Activated CD4-positive, alpha-beta T cell treated with anti-CD3 and anti-CD28 coated beads for 48 hours (primary cell): ENCODE measurements at regions not wholly inside any gene's neighbourhood (a gene's known extent, or its start where the extent isn't known, plus 50 kb on each side); places are given as distances from the start of the nearest gene placed in this dataset.
"Not testable (repeated sequence)": the region's sequence is repeated elsewhere in the genome, so short reads cannot be mapped to it uniquely, and the experiment has no call there.

Experiments
- DNase-seq: peaks from one replicate; pipeline ENCODE4 v3.0.0-alpha.2; 2020

DNA sequence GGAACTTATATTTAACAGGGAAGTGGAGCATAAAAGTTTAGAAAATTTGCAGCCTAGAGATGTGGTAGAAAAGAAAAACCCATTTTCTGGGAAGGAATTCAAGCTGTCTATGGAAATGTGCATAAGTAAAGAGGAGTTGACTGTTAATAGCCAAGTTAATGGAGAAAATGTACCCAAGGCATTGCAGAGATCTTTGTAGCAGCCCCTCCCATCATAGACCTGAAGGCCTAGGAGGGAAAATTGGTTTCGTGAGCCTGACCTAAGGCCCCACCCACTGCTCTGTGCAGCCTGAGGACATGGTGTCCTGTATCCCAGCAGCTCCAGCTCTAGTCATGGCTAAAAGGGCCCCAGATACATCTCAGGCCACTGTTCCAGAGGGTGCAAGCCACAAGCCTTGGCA lies 772.4 kb upstream of the RIOK2 start:
- no peak for DNase-seq

GRCh38 chr5:97967292-97967691 lies 784.2 kb upstream of the RIOK2 start:
- DNase-seq: no peak

- no peak for DNase-seq
These were observed 785.3 kb upstream of the RIOK2 start for GRCh38 chr5:97968346-97968745.

- no peak for DNase-seq
These were observed 793.7 kb upstream of the RGMB start for GRCh38 chr5:97979740-97980139.

- DNase-seq: no peak
These were observed 793.2 kb upstream of the RGMB start for GRCh38 chr5:97980291-97980690.

DNA sequence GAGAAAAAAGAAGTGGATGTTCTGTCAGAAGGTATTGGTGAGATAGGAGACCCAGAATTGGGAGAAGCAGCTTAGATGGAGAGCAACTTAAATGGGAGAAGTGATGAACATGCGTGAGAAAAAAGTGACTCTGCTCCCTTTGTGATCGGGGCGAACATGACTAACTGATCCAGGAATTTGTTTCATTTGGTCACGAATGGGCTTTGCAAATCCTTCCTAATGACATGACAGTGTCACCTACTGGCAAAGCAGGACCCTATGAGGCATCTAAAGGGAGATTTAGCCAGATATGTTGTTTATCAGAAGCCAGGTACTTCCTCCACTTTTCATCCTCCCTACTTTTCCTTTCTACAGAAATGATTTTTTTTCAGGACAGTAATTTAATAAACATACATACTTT lies 787.4 kb upstream of the RGMB start:
- no peak for DNase-seq

DNA sequence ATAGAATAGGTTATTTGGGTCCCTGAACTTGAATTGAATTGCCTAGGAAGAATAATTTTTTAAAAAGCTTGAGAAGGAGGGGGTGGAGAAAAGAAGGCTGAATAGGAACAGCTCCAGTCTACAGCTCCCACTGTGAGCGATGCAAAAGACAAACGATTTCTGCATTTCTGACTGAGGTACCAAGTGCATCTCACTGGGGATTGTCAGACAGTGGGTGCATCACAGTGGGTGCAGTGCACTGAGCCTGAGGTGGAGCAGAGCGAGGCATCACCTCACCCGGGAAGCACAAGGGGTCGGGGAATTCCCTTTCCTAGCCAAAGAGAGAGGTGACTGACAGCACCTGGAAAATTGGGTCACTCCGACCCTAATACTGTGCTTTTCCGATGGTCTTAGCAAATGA lies 782.2 kb upstream of the RGMB start:
- no peak for DNase-seq

- no peak for DNase-seq
These were observed 774.5 kb upstream of the RGMB start for GRCh38 chr5:97998941-97999340.

- DNase-seq: no peak
These were observed 769.0 kb upstream of the RGMB start for GRCh38 chr5:98004463-98004862.

- DNase-seq: no peak
These were observed 756.7 kb upstream of the RGMB start for GRCh38 chr5:98016771-98017170.

DNA sequence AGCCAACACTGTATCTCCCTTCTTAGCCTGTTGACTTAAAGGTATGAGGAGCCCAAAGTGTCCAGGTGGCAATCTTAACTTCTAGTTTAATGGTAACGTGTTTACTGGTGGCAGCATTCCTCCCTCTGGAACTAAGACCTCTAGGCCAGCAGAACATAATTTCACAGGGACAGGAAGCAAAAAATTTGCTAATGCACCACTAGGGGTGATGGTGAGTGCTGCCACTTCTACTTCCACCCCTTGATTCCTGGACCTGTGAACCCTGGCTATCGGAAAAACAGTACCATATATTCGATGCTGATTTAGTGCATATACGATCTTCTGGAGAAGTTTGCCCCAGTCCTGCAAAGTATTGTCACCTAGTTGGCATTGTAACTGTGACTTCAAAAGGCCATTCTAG lies 743.2 kb upstream of the RGMB start:
- not testable (repeated sequence) for DNase-seq

DNA sequence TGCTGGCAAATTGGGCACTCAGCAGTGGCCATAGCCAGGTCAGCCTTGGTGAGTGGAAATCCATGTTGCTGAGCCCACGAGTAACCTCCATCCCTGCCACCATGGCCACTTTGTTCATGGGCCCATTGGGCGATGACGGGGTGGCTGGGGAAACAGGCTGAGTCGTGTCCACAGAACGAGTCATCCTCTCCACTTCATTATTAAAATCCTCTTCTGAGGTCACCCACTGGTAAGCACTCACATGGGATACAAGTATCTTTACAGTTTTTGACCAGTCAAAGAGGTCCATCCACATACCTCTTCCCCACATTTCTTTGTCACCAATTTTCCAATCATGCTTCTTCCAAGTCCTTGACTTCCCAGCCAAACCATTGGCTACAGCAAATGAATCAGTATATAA lies 742.4 kb upstream of the RGMB start:
- not testable (repeated sequence) for DNase-seq

DNA sequence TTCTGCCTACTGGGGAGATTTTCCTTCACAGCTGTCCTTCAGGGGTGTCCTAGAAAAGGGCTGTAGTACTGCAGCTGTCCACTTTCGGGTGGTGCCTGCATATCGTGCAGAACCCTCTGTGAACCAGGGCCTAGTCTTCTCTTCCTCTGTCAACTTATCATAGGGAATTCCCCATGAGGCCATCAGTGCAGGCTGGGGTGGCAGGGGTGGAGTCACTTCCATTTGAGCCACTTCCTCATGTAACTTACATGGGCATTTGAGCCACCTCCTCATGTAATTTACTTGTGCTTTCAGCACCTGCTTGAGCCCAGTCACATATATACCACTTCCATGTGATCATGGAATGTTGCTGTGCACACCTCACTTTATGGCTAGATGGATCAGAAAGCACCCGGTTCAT lies 742.0 kb upstream of the RGMB start:
- no peak for DNase-seq

GRCh38 chr5:98031926-98032325 lies 741.5 kb upstream of the RGMB start:
- DNase-seq: no peak

DNA sequence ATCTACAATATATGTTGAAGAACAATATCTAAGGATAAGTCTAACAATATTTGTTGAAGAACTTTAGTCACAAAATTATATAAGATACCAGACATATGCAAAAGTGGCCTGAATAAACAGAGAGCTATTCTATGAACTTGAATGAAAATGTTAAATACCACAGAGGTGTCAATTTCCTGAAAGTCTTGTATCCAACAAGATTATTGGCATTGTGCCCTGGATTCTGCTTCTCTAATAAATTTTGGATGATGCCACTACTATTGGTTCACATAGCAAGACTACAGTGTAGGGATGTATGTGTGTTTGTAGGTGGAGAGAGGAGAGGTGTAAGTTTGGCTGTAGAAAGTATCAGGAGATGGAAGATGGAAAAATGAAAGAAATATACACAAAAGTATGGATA lies 731.8 kb upstream of the RGMB start:
- no peak for DNase-seq

DNA sequence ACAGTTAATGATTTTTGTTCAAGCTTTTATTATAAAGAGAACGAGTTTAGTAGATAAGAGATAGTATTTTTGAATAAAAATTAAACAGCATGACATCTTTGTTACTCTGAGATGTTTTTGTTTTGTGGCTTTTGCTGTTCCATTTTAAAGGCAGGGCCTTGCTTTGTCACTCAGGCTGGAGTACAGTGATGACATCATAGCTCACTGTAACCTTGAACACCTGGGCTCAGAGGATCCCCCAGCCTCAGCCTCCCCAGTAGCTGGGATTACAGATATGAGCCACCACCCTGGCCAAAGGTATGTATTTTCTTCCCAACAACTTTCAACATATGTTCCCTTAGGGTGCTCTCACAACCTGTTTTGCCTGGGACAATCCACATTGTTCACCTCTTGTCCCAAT lies 730.9 kb upstream of the RGMB start:
- DNase-seq: no peak

DNA sequence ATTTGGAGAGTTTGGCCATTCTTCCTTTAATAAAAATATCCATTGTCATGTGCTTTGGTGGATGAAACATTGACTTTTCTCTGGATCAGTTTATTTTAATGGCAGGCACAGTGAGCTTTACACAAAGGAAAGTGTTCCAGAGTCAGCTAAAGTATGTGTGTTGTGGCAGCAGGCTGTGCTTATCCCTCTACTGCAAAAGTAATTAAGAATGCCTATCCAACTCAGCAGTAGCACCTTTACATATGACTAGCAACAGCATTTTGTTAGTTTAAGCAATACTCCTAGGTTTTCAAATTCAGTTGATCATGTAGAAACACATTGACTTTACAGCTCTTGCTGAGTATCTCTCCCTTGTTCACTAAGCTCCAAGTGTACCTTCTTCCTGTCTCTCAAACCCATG lies 730.5 kb upstream of the RGMB start:
- DNase-seq: no peak

DNA sequence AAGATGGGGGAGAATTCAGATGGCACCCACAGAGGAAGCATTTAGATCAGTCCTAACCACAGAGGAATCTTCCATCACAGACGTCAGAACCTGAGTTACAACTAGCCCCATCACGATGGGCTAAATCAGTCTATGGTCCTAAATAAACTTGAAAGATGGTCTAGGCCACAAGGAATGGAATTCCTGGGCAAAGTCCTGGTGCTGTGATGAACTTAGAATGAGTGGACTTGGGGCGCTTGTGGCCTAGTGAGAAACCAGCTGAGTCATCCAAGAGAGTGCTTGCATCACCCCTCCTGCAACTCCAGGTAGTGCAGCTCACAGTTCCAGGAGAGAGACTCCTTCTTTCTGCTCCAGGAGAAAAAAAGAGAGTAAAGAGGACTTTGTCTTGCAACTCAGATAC lies 722.9 kb upstream of the RGMB start:
- DNase-seq: no peak

GRCh38 chr5:98053170-98053569 lies 720.3 kb upstream of the RGMB start:
- no peak for DNase-seq

- DNase-seq: no peak
These were observed 713.3 kb upstream of the RGMB start for GRCh38 chr5:98060148-98060547.

DNA sequence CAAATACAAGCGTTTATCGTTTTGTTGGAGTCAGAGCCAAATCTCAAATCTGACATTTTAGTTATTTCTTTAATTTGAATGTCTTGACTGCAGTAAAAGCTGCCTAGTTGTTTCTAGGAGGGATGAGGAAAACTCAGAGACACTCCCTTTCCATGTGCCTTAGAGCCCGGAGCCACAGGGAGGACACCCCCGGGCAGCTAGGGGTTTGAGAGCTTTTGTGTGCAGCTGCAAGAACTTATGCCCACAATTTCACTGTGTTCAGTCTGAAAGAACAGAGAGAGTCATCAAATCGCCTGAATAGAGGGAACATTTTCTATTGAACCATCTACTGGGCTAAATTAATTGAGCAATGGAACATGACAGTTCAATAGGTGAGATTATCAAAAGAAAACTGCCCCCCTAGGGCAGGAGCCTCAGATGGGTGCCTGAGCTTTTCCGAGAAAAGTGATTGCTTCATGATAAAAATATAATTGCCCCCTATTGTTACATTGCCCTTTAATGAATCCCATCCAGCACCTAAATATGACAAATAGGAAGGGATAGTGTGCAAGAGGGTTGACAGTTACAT lies 709.3 kb upstream of the RGMB start:
- no peak for DNase-seq

DNA sequence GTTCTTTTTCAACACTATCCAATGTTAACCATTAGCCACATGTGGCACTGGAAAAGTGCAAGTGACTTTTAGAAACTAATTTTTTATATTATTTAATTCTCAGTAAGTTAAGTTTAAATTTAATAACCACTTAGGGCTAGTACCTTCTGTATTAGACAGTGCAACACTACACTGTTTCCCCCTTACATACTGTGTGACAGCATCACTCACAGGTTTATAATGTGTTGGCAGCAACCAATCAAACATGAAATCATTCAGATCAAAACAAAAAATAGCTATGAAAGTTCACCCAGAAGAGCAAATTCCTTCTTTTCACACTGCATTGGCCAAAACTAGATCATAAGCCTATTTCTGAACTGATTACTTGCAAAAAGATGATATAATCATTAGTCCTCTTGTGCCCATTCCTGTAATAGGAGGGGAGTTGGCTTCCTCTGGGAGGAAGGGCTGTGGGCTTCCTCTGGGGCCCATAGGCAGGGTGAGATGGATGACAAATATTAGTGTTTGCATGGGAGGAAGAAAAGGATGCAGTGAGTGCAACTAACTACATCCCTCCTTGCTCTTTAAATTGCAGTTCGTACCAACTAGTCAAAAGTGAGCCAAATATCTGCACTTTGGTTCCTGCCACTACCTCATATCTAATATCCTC lies 708.1 kb upstream of the RGMB start:
- no peak for DNase-seq

DNA sequence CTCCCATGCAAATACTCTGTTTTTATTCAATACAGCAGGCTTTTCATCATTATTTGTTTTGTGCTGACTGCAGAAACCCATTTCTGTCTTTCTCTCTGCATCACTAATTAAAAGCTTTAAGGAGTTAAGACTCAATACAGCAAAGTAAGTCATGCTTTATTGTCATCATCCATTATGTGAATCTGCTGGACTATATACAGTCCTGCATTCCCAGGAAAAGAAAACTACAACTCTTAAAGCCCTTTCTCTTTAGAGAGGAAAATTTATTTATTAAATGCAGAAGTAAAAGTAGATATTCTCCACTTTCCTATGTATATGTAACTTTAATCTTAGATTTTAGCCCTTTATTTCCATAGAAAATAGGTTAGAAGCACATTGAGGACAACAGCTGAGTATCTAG lies 706.6 kb upstream of the RGMB start:
- no peak for DNase-seq

DNA sequence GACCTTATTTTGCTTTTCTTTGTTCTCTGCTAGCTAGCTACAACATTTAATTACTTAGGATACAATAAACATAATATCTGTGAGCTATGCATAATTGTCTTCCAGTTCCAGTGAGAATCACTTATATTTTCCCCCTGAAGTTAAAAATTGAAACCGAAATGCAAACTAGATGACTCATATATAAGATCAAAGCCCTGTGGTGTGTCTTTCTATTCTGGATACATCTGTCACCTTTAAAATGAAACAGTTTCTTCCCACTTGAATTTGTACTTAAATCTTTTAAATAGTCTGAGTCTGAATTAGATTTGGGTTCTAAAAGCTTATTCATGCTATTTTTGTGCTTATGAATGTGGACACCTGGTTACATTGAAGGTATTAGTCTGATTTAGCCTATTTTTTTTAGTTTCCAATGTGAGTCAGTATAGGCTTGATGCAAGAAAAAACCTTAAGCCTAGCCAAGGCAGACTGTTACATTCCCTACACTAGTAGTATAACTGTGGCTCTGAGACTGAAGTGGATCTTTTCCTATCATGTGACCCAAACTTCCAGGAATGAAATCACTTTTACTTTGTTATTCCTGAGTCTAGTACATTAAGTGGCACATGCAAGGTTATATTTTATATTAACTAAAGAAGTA lies 703.5 kb upstream of the RGMB start:
- DNase-seq: no peak

DNA sequence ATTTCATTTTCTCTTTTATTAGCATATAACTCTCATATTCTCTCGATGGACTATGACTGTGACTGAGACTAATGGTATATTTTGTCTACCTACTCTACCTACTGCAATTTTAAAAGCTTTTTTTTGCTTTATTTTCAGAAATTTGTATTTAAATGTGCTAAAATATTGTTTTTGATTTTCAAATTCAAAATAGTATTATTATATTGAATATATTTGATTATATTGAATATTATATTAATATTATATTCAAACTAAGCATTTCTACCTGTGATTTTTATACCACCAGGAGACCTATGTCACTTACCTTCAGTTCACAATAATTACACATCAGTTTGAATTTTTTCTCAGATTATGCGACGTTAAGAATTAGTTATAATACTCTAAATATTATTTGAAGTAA lies 700.5 kb upstream of the RGMB start:
- no peak for DNase-seq
